ENCODE measurements at regions not wholly inside any gene's neighbourhood (a gene's known extent, or its start where the extent isn't known, plus 50 kb on each side); places are given as distances from the start of the nearest gene placed in this dataset.
A peak's percentile ranks its signal among the peaks of the same experiment; 100 is the strongest.

DNA sequence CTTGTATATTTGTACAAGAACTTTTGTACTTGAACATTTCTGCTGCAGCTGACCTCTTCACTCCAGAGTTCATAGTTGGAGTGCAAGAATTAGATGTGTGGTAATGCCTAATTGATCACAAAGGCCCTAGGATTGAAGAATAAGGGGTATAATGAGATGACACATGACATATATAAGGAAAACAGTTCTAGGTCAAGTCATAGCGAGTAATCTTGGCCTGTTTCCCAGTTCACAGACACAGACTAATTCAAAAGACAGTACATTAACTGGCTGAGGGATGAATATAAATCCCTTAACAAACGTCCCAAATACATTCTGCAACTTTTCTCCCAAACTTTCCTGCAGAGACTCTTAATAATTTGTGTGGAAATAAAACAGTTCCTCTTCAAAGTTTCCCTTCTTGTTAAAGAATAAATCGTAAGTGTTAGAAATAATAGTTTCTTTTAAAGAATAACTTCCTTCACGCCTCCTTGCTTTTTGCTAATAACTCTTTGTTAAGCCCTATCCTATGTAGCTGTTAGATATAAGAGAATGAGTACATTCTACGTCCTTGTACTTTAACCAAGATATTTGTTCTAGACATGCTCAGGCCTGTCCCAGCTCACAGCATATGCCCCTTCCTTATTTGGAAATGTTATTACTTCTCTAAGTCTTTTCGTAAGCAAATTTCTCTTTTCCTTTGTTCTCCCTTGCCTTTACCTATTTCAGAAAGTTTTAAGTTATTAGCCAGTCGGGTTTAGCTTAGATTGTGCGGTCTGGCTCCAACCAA, 556.4 kb upstream of the CTNND2 start:
- DNase-seq = no peak

GRCh38 chr5:12459326-12459725, 555.1 kb upstream of the CTNND2 start:
- DNase-seq = no peak

- DNase-seq = no peak
These were observed 514.8 kb upstream of the CTNND2 start for GRCh38 chr5:12419075-12419474.

DNA sequence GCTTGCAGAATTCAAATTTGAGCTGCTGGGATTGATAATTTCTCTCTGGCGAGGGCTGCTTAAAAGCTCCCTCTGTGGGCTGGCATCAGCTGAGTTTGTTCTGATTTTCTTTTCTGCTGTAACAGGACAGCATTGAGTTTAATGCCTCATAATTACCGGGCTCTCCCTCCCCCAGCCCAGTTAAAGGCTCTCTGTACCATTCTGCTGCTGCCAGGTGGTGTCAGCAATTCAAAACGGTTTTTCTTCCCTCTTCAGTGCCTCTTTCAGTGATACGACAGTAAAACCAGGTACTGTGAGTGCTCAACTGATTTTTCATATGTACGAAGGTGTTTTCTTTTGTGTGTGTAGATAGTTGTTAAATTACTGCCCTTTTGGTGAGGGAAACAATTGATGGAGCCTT, 509.3 kb upstream of the CTNND2 start:
- no peak for DNase-seq

- DNase-seq = no peak
These were observed 508.8 kb upstream of the CTNND2 start for GRCh38 chr5:12413075-12413474.

DNA sequence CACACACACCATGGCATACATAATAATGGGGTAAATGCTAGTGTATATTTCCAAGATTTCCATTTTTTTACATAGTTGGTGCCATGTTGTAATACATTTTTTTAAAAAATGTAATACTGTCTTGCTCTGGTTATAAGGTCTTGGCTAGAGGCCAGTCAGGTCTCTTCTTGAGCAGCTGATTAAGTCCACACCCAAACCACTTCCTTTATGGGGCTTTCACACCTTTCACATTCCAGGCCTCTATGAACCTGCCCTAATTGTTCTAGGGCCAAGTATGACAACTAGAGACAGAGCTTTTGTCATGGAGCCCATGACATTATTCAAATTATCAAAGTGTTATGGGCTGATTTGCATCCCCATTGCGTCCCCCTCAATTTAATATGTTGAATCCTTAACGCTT, 495.6 kb upstream of the CTNND2 start:
- no peak for DNase-seq

- no peak for DNase-seq
These were observed 488.0 kb upstream of the CTNND2 start for GRCh38 chr5:12392246-12392645.

DNA sequence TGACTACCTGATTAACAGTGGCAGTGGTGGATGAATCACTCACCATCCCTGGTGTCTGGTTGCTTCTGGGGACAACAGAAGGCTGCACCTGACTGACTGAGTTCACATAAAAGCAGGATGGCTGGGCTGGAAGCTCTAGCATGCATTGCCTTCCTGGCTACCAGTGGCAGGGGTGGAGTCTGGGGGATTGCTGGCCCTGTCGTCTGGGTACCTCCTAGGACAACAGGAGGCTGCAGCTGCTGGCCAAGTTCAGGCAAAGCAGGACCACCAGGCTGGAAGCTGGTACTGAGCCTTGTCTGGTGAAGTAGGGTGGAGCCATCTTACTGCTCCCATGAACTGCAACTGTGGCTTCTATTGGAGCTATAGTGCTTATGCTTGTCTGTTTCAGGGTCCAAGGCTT, 480.8 kb upstream of the CTNND2 start:
- no peak for DNase-seq

- no peak for DNase-seq
These were observed 479.8 kb upstream of the CTNND2 start for GRCh38 chr5:12384005-12384404.

GRCh38 chr5:12367973-12368372, 463.7 kb upstream of the CTNND2 start:
- DNase-seq = no peak

DNA sequence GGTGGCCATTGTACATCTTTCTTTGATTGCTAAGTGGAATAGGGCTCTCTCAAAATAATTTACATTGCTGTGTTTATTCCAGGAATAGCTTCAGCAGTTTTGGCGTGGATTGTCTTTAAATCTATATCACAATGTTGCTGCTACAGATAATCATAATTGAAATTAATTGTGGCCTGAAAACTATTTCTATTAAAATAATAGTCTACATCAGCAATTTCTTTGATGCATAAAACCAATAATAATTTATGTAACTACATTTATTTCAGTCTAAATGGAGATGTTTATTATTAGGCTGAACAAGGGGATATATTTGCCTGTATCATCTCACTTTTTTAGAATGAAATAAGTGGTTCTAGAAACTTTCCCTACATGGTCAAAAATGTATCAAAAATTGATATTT, 456.0 kb upstream of the CTNND2 start:
- no peak for DNase-seq

DNA sequence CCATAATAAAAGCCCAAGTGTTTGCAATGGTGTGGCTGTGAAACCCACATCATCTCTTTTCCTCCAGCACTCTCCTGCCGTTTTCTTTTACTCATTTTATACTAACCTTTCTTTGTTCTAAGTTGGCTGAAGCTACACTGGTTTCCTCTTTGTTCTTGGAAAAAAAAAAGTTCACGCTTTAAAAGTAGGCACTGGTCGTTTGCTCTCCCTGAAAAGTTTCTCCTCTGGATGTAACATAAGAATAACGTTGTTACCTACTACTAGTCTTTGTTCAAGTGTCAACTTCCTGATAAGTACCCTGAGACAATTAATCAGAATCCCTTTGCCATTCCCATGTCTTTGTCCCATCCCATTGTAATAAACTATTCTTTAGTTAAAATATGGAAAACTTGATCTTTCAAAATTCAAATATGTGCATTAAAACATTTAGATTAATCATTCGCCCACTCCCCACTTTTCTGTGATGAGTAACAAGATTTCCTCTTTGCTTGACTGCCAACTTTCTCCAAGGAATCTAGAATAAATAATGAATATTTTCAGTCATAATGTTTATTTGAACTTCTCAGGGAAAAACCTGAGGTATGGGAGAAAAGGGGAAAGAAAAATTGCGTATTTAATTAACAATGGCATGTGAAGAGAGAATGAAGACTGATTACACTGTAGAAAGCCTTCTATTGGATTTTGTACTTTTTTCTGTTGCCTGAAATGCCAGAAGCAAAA, 454.3 kb upstream of the CTNND2 start:
- DNase-seq = no peak

DNA sequence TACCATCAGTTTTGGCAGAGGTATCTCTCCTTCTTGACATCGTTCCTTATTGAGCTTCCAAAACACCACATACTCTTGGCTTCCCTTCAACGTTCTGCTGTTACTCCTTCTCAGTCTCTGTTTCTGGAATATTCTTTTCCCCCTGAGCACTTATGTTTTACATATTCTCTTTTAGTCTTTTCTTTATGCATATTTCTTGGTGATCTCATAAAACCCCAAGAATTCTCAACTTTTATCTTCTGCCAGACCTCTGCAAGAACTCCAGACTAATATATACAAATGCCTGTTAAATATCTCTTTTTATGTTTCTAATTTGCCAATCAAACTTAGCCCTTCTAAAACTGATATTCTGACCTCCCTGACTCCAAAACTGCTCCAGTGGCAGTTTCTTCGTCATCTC, 453.4 kb upstream of the CTNND2 start:
- DNase-seq = no peak

DNA sequence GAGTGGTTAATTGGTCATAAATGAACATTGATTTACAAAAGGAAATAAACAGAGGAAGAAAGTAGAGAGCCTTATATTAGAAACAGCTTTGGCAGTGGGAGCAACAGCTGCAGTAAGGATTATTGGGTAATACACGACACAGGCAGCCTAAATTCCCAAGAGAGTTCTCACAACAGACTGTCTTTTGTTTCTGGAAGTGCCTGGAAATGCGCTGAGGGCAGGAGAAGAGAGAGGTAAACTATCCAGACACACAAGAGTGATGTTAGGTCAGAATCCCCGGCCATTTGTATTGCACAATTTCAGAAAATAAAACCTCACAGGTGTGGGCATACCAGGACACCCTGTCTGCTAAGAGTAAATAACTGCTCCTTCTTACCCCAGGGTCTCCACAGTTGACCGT, 450.4 kb upstream of the CTNND2 start:
- DNase-seq = peak; percentile 3

GRCh38 chr5:12343558-12343957, 439.3 kb upstream of the CTNND2 start:
- DNase-seq = no peak

DNA sequence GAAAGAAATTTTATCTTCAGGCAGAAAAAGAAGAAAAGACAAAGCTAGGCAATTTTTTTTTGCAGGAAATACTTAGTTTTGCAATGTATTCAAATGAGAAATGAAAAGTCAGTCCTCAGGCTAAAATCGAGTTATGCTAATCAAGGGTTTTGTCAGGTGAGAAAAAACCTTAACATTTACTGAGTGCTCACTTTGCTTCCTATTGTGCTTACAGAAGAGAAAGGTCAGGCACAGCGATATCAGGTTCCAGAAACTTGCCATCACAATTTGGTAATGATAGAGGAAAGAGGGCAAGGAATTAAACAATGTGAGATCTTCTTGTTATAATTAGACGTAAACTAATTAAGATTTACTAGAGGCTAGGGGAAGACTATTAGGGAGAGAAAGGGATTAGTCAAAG, 431.7 kb upstream of the CTNND2 start:
- no peak for DNase-seq

DNA sequence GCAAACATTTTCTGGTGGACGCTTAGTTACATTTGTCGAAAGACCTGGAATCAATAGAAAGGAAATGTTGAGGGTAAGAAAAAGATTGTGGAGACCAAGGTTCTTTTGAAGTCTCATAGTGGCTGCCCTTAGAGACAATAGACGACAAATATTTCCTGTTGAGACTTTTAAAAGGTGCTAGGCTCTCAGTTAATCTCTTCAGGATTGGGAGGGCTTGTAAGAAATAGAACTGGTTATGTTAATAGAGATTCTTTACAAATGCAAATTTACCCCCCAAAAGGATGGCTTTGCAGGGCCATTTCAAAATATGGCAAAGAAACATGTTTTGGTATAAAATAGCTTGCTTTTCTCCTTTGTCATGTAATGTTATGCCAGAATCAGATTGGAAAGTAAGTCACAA, 428.2 kb upstream of the CTNND2 start:
- DNase-seq = no peak

- DNase-seq = no peak
These were observed 426.8 kb upstream of the CTNND2 start for GRCh38 chr5:12330993-12331588.

DNA sequence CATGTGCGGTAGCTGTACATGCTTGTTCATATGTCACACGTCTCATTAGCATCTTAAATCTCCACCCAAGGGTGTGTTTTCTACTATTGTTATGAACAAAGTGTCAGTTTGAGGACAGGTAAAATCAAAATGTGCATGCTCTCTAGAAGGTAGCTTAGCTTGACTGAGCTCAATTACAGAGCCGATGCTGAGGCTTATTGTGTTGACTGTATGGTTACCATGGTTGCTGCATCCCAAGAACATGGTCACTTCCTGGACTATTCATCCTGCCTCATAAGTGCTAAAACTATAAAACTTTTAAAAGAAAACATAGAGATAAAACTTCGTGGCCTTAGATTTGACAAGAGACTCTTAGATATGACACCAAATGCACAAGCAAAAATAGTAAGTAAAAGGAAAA, 426.1 kb upstream of the CTNND2 start:
- DNase-seq = no peak

DNA sequence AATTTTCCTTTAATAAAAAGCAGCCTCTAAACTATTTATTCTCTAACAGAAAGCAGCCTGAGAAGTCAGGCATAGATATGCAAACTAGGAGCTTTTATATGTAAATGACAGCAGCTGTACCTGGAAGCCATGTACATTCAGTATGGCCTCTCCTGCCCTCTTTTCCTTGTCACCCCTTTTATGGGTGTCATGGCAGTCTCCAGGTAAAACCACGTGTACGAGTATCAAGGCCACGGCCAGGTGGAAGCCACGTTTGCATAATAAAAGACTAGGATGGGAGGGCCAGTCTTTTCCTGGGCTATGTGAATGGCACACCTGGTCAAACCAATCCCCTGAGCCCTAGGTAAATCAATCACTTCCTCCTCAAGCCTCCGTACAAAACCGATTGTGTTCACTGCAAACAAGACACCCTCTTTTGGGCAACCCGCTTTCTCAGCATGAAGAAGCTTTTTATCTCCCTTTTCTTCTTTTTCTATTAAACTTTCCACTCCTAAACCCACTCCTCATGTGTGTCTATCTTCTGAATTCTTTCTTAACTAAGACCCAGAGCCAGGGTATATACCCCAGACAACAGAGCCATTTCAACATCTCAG, 419.5 kb upstream of the CTNND2 start:
- DNase-seq = no peak

- no peak for DNase-seq
These were observed 417.8 kb upstream of the CTNND2 start for GRCh38 chr5:12322042-12322441.

DNA sequence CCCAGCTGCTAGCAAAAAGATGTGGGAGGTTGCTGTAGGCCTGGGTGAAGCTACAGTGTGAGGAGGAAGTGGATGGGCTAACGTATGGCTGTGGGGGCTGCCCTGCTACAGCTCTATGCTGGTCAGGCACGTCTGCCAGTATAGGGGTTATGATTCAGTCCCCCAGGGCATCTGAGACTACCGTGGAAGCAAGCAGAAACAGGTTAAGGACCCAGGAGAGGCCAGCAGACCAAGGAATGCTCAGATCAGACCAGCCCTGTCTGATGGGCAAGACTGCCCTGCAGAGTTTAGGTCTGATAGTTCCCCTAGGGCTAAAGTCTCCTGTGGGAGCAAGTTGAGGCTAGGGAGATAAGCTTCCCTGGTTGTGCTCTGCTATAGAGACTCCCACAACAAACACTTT, 416.1 kb upstream of the CTNND2 start:
- DNase-seq = no peak

DNA sequence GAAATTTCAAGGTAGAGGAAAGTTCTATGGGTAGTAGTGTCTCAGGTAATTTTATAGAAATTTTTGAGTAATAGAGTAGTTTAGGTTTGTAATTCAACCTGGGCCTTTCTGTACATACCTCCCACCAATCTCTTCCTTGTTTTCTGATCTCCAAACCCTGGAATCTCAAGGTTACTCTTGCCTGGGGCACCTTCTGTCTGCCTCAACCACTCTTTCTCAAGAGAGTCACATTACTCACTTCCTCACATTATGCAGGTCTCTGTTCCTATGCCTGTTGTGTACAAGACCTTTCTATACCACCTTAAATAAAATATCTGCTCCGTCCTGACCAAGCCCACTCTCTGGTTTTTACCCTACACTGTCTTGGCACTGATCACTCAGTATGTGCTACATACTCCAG, 412.6 kb upstream of the CTNND2 start:
- no peak for DNase-seq

- DNase-seq = no peak
These were observed 411.2 kb upstream of the CTNND2 start for GRCh38 chr5:12315461-12315860.

Measured in NCI-H2171 (cell line).